GM23248 (cell line): ENCODE measurements at regions not wholly inside any gene's neighbourhood (a gene's known extent, or its start where the extent isn't known, plus 50 kb on each side); places are given as distances from the start of the nearest gene placed in this dataset.
"Not testable (repeated sequence)": the region's sequence is repeated elsewhere in the genome, so short reads cannot be mapped to it uniquely, and the experiment has no call there.

Experiments used
- EZH2 ChIP-seq: fragments of 200-600 bp; sonication (generic); IDR thresholded peaks from 2 replicates; pipeline ENCODE4 v1.6.1; 2018; ENCODE audit warnings: antibody characterized with exemption, mild to moderate bottlenecking; ENCODE audit not compliant: insufficient read depth, poor library complexity, severe bottlenecking
- EZH2phosphoT487 ChIP-seq: fragments of 200-600 bp; sonication (generic); IDR thresholded peaks from 2 replicates; pipeline ENCODE4 v1.6.1; 2018; ENCODE audit warnings: antibody characterized with exemption, moderate library complexity, mild to moderate bottlenecking, low read depth; ENCODE audit not compliant: insufficient read depth

- not testable (repeated sequence) for TF ChIP-seq EZH2, EZH2phosphoT487
Measured at GRCh38 chr13:21268485-21268884, 92.0 kb downstream of the MRPL57 start.
